Kidney tubule cell (primary cell): ENCODE measurements at regions not wholly inside any gene's neighbourhood (a gene's known extent, or its start where the extent isn't known, plus 50 kb on each side); places are given as distances from the start of the nearest gene placed in this dataset.

ENCODE experiments used
- DNase-seq: peaks from one replicate; pipeline ENCODE4 v3.0.0-alpha.2; 2018; ENCODE audit warnings: low spot score

DNA sequence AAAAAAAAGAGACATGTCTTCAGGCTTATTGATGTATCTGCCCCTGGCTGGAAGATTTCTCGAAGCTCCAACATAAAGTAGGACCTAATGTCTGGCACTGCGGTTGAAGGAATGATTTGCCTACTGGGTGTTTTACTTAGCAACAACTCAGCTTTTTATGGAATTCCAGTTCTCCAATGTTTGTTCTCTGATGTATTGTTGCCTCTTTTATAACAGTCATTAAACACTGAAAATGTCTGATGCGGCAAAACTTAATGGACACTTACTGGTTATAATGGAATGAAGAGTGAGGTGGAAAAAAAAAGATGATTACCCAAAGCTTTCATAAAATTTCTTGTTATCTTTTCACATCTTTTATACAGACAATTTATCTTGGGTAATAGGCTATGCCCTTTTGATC lies 75.6 kb upstream of the ZFP42 start:
- DNase-seq: no peak

DNA sequence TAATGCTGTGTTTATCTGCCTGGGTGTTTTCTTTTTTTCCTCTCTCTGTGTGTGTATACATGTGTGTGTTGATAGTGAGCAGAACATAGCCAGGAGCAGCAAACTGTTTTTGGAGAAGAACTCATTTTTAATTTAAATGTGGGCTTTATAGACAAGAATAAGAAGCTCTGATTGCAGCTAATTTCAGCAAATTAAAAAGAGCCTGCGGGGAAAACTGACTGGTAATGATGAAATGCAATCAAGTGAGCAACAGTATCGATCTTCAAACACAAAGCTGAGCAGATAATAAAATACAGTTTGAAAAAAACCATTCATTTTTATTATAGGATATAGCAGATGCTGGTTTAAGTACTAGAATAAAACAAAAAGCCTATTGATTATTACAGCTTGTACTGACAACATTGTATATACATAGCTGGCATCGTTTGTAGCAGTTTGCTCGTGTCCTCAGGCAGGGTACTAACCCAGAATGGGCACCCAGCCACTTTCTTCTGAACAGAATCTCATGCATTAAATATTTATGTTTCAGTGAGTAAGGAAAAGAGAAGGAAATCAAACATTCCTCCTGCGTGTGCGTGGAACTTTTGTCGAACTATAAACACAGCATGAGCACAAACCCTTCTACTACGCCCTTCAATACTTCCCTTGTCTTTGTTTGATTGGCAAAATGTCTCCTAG lies 73.5 kb upstream of the ZFP42 start:
- DNase-seq: no peak

GRCh38 chr4:187929024-187929423 lies 66.5 kb upstream of the ZFP42 start:
- DNase-seq: no peak

DNA sequence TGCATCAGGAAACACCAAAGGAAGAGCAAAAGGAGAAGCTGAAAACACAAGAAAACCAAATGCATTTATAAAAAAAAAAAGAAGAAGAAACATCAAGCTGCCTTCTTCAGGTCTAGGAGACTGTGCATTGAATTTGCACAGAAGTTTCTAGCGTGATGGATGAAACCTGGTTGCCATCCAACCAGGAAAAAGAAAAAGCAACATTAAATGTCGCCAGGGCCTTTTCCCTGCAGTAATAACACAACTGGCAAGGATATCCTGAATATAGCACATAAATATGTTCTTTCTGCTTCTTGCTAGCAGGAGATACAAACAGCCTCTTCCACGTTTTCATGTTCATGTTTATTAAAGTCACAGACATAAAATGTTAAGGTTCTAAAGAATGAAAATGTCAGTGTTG lies 60.8 kb upstream of the ZFP42 start:
- no peak for DNase-seq

DNA sequence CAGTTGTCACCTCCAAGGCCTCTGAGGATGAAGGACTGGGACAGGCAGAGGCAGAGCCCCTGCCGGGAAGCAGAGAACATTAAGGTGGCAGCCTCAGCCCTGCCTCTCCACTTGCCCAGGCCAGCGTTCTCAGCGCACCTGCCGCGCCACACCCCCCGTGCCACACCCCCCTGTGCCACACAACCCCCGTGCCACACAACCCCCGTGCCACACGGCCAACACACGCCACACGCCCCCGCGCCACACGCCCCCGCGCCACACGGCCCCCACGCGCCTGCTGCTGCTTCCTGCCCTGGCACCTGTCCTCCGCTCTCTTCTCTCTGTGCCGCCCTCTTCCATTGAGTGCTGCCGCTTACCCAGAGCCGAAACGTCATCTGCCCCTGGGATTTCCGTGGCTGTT lies 58.0 kb upstream of the ZFP42 start:
- no peak for DNase-seq

GRCh38 chr4:187940299-187940698 lies 55.3 kb upstream of the ZFP42 start:
- DNase-seq: no peak

GRCh38 chr4:187942968-187943367 lies 52.6 kb upstream of the ZFP42 start:
- no peak for DNase-seq

GRCh38 chr4:187944179-187944578 lies 51.4 kb upstream of the ZFP42 start:
- DNase-seq: no peak
